Left colon (tissue), 2 donors: ENCODE measurements at regions not wholly inside any gene's neighbourhood (a gene's known extent, or its start where the extent isn't known, plus 50 kb on each side); places are given as distances from the start of the nearest gene placed in this dataset.
A peak's percentile ranks its signal among the peaks of the same experiment; 100 is the strongest.

ENCODE experiments used
- ATAC-seq: fragments of 200-7000 bp; cut with Tn5 transposase; one replicate; pipeline ENCODE4 v1.9.1; 2020; ENCODE audit warnings: mild to moderate bottlenecking, moderate library complexity
- DNase-seq, 2 donors: peaks; one replicate each; pipeline ENCODE4 v3.0.0-alpha.2; 2020
- intact Hi-C, 2 donors: fragments of 100-400 bp; cut with DNase I in 1 of 2; cut with micrococcal nuclease in 1 of 2; formaldehyde crosslinking; loops; one replicate each; pipeline versions ENCODE4 v1.11.2 to v1.14.0; 2022; cut with DNase I, micrococcal nuclease
- donor health status: DM: no; HTN: no; CAD: no.
- donor health status: DM: yes; HTN: yes; CAD: no.

- no peak for ATAC-seq
- intact Hi-C loops, result no loop called here
- DNase-seq, result peak in 1 of 2 donors; percentile 22
Observed at GRCh38 chr5:42912184-42912798, 100.6 kb upstream of the SELENOP start.

- ATAC-seq (peak; percentile 96), DNase-seq (peak; percentile 88 to 92)
- intact Hi-C loops, result no loop called here
Observed at GRCh38 chr5:42908509-42909488, 97.1 kb upstream of the SELENOP start.

GRCh38 chr5:42908086-42908485 is 96.4 kb upstream of the SELENOP start:
- DNase-seq (no peak), ATAC-seq (no peak)
- intact Hi-C loops, result no loop called here

GRCh38 chr5:42905827-42906226 is 94.1 kb upstream of the SELENOP start:
- intact Hi-C loops, result no loop called here
- ATAC-seq, result no peak

GRCh38 chr5:42900734-42901133 is 89.0 kb upstream of the SELENOP start:
- intact Hi-C loops, result no loop called here
- DNase-seq (no peak), ATAC-seq (no peak)

More at GRCh38 chr5:42905827-42906226, 94.1 kb upstream of the SELENOP start:
- DNase-seq, result no peak

- no peak for ATAC-seq
- DNase-seq, result no peak
- intact Hi-C loops, result no loop called here
Observed at GRCh38 chr5:42898760-42899159, 87.1 kb upstream of the SELENOP start.

GRCh38 chr5:42896523-42896922 is 84.8 kb upstream of the SELENOP start:
- ATAC-seq (no peak), DNase-seq (no peak)
- intact Hi-C loops, result no loop called here

GRCh38 chr5:42894057-42894456 is 82.4 kb upstream of the SELENOP start:
- intact Hi-C loops, result no loop called here
- DNase-seq (no peak), ATAC-seq (no peak)

GRCh38 chr5:42889311-42889933 is 77.7 kb upstream of the SELENOP start:
- intact Hi-C loops, result no loop called here
- ATAC-seq, result peak; percentile 68
- peak; percentile 77 to 87 for DNase-seq

- intact Hi-C loops, result no loop called here
- DNase-seq (no peak), ATAC-seq (no peak)
Observed at GRCh38 chr5:42888771-42889170, 77.1 kb upstream of the SELENOP start.

GRCh38 chr5:42887575-42887974 is 75.9 kb upstream of the SELENOP start:
- no peak for ATAC-seq
- DNase-seq, result no peak
- intact Hi-C loops, result no loop called here

GRCh38 chr5:42887097-42887496 is 75.4 kb upstream of the SELENOP start:
- intact Hi-C loops, result no loop called here
- ATAC-seq (peak; percentile 97), DNase-seq (peak; percentile 82 to 94)

GRCh38 chr5:42886635-42887034 is 74.9 kb upstream of the SELENOP start:
- ATAC-seq, result peak; percentile 31
- DNase-seq, result no peak
- intact Hi-C loops, result no loop called here

- intact Hi-C loops, result no loop called here
- ATAC-seq (no peak), DNase-seq (no peak)
Observed at GRCh38 chr5:42884326-42884725, 72.6 kb upstream of the SELENOP start.

- DNase-seq (no peak), ATAC-seq (no peak)
- intact Hi-C loops, result no loop called here
Observed at GRCh38 chr5:42881416-42882117, 69.9 kb upstream of the SELENOP start.

- no peak for ATAC-seq
Observed at GRCh38 chr5:42880496-42881150, 68.9 kb upstream of the SELENOP start.

GRCh38 chr5:42879291-42879690 is 67.6 kb upstream of the SELENOP start:
- DNase-seq, result peak; percentile 43 to 76

More at GRCh38 chr5:42880496-42881150, 68.9 kb upstream of the SELENOP start:
- intact Hi-C loops, result no loop called here
- no peak for DNase-seq

GRCh38 chr5:42878550-42878949 is 66.9 kb upstream of the SELENOP start:
- ATAC-seq (no peak), DNase-seq (no peak)
- intact Hi-C loops, result no loop called here

More at GRCh38 chr5:42879291-42879690, 67.6 kb upstream of the SELENOP start:
- ATAC-seq, result peak; percentile 89
- intact Hi-C loops, result no loop called here

- DNase-seq (no peak), ATAC-seq (no peak)
- intact Hi-C loops, result no loop called here
Observed at GRCh38 chr5:42878041-42878440, 66.3 kb upstream of the SELENOP start.
